AG09309 (cell line): ENCODE measurements at regions not wholly inside any gene's neighbourhood (a gene's known extent, or its start where the extent isn't known, plus 50 kb on each side); places are given as distances from the start of the nearest gene placed in this dataset.
"Not testable (repeated sequence)": the region's sequence is repeated elsewhere in the genome, so short reads cannot be mapped to it uniquely, and the experiment has no call there.

Experiments used
- DNase-seq: peaks from one replicate; pipeline ENCODE4 v3.0.0-alpha.2; 2010; ENCODE audit warnings: low read depth
- H3K4me3 ChIP-seq: 2 replicates; pipeline ENCODE4 v1.5.1; 2011; ENCODE audit warnings: mild to moderate bottlenecking, low read depth, low read length, moderate library complexity; ENCODE audit not compliant: control insufficient read depth
- TF ChIP-seq, protein P1 (sequence below): IDR thresholded peaks from 2 replicates; pipeline ENCODE4 v1.5.1; 2011; ENCODE audit warnings: mild to moderate bottlenecking, low read depth, low read length, inconsistent platforms; ENCODE audit not compliant: insufficient read depth, control insufficient read depth; ENCODE audit errors: missing control alignments

DNA sequence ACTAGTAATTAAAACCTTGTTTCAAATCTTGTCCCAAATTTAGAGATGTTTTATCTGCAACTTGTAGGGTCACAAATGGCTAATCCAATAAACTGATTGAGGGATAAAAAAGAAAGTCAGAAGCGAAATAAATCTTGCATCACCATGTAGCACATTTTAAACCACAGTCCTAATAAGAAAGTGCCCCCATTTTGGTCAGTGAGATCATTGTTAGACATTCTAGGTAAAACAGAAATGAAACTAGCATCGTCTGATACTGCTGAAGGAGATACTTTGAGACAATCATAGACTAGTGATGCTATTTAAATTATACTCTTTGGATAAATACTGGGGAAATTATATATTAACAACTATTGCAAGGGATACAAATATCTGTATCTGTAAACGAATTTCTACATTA lies 247.9 kb downstream of the AMY1C start:
- no peak overlapping the region for H3K4me3 ChIP-seq
- no peak for DNase-seq
- TF ChIP-seq, protein P1, sequence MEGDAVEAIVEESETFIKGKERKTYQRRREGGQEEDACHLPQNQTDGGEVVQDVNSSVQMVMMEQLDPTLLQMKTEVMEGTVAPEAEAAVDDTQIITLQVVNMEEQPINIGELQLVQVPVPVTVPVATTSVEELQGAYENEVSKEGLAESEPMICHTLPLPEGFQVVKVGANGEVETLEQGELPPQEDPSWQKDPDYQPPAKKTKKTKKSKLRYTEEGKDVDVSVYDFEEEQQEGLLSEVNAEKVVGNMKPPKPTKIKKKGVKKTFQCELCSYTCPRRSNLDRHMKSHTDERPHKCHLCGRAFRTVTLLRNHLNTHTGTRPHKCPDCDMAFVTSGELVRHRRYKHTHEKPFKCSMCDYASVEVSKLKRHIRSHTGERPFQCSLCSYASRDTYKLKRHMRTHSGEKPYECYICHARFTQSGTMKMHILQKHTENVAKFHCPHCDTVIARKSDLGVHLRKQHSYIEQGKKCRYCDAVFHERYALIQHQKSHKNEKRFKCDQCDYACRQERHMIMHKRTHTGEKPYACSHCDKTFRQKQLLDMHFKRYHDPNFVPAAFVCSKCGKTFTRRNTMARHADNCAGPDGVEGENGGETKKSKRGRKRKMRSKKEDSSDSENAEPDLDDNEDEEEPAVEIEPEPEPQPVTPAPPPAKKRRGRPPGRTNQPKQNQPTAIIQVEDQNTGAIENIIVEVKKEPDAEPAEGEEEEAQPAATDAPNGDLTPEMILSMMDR: no peak

DNA sequence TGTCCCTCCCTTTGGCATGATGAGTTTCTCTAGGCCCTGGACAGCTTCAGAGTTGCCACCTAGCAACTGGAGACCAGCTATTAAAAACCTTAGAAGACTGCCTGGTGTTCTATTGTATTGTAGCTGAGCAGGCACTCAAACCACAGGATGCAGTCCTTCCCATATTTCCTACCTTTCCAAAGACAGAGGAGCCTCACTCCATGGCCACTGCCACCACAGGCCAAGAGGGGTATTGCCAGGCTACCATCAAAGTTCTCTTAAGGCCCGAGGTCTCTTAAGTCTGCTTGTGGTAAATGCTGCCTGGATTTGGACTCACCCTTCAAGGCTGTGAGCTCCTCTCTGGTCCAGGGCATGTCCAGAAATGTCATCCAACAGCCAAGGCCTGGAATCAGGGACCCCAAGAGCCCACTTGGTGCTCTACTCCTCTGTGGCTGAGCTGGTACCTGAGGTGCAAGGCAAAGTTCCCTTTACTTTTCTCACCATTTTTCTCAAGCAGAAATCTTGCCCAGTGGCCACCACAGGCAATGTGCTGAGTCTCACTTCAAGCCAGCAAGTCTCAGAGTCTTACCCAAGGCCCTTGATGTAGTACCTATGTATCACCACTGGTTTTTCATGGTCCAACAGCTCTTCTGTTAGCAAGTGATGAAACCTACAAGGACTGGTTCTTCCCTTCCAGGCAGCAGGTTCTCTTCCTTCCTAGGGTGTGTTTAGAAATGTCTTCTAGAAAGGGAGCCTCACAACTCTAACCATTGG lies 269.4 kb downstream of the AMY1C start:
- TF ChIP-seq, protein P1: no peak
- no peak overlapping the region for H3K4me3 ChIP-seq
- DNase-seq: no peak

DNA sequence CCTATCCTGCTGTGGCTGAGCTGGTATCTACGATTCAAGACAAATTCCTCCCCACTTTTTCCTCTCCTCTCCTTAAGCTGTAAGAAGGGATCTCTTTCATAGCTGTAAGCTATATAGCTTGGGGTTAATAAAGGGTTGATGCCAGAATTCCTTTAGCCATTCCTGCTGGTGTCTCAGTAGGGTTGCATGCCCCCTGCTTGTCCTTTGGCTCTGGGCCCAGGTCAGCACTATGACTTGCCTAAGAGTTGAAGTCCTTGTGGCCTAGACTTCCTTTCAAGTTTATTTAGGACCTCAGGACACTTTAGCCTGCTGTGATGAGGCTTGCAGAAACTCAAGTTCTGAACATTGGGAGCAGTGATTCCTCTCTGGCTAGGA lies 270.0 kb downstream of the AMY1C start:
- TF ChIP-seq, protein P1: no peak
- no peak for DNase-seq
- H3K4me3 ChIP-seq: no peak overlapping the region

DNA sequence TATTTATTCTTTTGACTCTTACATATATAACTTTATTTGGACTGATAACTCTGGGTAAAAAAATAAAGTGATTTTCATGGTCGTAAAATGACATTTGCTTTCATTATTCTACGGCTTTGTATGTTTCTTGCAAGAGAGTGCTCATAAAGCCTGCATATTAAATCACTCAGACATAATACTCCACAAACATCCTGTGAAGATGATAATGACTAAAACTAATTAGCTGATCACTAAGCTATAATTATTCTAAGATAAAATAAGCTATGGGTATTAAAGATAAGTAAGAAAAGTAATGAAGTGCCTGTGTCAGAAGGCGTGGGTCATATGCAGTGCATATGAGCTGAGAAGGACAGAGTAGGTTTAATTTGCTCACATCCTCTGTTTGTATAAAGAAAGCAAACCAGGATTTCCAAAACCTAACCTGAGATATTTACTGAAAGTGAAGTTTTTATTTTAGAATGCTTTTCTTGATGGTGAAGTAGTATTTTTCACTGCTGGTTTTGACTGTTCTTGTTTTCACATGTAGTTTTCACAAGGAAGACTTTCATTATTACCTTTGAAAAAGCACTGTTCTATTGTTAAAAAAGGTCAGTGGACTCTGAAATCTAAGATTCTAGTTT lies 278.8 kb downstream of the AMY1C start:
- TF ChIP-seq, protein P1: no peak
- H3K4me3 ChIP-seq: no peak overlapping the region

DNA sequence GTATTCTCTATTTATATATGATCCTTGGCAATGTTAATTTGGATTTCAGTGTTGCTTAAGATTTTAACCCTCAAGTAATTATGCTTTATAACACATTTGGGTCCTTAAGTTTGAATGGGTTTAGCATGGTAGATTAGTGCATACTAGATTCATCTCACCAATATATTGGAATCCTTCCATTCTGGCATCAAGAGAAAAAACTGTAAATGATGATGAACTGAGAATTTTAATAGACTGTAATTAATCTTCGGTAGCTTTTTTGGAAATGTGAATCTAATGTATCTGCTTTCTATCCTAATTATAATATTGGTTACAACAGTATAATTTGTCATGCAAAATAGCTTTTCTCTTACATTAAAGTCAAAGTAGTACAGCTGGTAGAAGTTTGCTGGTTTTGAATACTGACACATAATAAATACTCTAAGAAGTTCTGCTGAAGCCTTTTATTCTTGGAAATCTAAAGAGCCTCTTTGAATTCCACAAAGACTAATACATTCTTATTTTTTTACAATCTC lies 279.8 kb downstream of the AMY1C start:
- H3K4me3 ChIP-seq: no peak overlapping the region
- no peak for DNase-seq
- TF ChIP-seq, protein P1: no peak

More for the DNA sequence above, 278.8 kb downstream of the AMY1C start:
- no peak for DNase-seq

DNA sequence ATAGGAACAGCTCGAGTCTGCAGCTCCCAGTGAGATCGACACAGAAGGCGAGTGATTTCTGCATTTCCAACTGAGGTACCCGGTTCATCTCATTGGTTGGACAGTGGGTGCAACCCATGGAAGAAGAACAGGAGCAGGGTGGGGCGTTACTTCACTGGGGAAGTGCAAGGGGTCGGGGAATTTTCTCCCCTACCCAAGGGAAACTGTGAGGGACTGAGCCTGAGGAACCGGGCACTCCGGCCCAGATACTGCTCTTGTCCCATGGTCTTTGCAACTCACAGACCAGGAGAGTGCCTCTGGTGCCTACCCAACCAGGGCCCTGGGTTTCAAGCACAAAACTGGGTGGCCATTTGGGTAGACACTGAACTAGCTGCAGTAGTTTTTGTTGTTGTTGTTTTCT lies 307.1 kb downstream of the AMY1C start:
- no peak overlapping the region for H3K4me3 ChIP-seq
- no peak for DNase-seq
- TF ChIP-seq, protein P1: no peak

DNA sequence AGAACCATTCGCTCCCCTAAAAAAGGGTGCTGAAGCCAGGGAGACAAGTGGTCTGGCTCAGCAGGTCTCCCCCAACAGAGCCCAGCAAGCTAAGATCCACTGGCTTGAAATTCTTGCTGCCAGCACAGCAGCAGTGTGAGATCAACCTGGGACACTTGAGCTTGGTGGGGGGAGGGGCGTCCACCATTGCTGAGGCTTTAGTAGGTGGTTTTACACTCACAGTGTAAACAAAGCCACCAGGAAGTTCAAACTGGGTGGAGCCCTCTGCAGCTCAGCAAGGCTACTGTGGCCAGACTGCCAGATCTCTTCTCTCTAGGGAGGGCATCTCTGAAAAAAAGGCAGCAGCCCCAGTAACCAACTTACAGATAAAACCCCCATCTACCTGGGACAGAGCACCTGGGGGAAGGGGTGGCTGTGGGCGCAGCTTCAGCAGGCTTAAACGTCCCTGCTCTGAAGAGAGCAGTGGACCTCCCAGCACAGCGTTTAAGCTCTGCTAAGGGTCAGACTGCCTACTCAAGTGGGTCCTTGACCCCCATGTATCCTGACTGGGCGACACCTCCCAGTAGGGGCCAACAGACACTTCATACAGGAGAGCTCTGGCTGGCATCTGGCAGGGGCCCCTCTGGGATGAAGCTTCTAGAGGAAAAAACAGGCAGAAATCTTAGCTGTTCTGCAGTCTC lies 307.7 kb downstream of the AMY1C start:
- DNase-seq, H3K4me3 ChIP-seq: not testable (repeated sequence)

DNA sequence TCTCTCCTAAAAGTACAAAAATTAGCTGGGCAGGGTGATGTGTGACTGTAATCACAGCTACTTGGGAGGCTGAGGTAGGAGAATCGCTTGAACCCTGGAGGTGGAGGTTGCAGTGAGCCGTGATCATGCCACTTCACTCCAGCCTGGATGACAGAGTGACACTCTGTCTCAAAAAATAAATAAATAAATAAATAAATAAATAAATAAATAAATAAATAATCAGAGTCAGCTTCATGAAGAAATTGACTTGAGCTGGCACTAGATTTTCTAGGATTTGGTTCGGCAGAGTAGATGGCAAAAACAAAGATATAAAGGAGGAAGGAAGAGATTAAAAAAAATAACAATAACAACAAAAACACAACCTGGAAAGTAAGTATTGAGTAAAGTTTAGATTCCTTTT lies 311.9 kb downstream of the AMY1C start:
- H3K4me3 ChIP-seq, DNase-seq: not testable (repeated sequence)
